DMS153 (cell line): ENCODE measurements at regions not wholly inside any gene's neighbourhood (a gene's known extent, or its start where the extent isn't known, plus 50 kb on each side); places are given as distances from the start of the nearest gene placed in this dataset.

Experiments used
- DNase-seq: peaks from one replicate; lab custom pipeline; 2025; lab: John Stamatoyannopoulos, UW

DNA sequence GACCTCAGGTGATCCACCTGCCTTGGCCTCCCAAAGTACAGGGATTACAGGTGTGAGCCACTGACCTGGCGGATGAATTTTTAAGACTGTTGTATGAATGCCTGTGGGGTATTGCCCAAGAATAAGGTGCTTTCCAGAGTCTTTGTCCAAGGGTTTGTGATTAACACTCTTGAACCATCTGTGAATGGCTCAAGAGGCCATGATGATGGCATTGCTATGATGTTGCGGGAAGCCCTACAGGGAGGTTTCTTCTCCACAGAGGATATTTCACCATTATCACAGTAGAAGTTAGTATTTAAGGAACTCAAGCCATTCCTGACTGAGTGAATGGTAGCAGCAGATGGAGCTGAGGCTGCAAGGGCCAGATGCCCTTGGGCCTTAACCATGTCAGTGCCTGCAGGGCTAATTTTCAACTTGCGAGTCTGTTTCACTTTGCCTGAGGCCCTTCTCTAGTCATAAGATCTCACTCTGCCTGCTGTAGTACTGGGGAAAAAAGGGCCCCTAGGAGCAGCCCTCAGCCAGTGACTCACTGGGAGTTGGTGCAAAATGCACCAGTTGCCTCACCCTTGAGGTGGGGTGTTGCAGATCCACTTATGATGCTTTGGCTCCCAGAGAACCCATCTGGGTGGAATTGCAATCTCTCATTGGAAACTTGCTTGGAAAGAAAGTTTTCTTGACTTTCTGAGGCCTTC, 108.6 kb upstream of the FLRT2 start:
- no peak for DNase-seq

DNA sequence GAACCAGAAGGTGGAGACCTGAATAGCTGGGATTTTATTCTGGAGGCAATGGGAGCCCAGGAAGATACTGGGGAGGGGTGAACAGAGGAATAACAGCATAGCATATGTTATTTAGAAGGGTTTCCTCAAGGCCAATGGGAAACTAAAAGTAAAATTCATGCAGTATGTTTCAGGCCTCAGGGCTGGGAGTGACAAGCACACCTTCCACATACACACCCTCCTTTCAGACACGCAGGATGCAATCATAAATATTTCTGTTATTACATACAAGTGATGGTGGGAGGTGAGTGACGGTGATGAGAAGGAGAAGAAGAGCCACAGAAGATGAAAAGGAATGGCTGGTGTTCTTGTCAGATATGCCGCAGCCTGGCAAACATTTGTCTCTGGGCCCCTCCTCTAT, 106.1 kb upstream of the FLRT2 start:
- DNase-seq, result no peak

DNA sequence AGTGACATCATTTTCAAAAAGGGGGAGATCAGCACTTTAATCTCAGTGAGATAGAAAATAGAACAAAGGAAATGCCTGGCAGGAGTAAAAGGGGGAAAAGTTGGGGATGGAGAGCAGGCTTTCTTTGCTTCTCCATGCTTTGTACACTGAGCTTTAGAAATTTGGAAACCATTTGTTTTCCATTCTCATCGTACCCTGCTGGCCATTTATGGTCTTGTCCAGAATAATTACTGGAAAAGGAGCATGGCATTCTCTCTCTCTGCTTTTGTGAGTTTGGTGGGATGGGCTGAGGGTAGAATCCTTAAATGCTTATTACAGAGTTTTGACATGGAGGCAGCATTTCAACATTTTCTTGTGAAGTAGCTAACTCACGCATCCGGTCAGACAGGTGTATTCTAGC, 104.4 kb upstream of the FLRT2 start:
- DNase-seq, result no peak

DNA sequence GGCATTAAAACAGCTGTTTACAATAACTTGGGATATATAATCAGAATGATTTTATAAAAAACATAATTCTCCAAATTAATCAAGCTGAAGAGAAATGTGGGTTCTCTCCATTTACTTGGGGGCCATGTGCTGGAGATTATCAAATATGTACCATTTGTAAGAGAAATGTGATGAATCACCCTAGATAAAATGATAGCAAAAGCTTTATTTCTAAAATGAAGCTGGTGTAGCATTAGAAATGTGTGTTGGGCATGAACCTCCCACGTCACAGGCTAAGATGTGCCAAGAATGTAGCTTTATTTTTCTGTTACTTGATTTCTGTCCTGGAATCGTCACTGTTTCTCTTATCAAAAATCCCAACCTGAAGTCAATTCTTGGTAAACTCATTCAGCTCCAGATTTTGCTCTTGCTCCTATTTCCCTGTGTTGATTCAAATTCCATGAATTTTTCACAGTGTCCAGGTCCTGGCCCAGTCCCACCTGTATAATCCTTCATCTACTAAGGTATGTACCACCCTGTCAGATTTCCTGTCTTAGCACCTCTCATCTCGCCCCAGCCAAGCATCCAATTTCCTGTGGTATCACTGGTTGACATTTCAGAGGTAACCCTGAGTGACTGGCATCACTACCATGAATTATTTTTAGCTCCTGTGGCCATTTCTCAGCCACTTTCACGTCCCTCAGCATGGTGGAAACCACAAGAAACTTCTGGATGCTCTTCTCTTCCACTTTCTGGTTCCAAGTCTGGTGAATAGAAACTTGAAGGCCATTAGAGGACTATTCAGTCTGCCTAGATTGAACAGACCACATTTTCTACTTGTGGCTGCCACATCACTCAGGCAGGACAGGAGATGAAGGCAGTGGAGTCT, 103.6 kb upstream of the FLRT2 start:
- DNase-seq, result no peak

DNA sequence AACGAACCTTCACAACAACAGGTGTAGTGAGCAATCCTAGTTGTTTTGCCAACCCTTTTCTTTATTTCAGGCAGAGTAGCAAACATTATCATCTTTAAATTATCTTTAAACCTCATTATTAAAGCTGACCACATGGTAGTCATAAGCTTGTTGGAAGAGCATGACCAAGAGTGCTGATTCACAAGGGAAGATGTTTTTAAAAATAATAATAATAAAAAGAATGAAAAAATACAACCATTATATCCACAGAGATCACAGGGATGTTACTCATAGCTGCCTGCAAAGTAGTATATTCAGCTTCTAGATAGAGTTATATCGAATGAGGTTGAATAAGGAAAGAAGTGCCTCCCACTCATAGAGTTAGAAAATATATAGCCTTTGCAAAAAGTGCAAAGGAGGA, 101.0 kb upstream of the FLRT2 start:
- DNase-seq, result no peak

DNA sequence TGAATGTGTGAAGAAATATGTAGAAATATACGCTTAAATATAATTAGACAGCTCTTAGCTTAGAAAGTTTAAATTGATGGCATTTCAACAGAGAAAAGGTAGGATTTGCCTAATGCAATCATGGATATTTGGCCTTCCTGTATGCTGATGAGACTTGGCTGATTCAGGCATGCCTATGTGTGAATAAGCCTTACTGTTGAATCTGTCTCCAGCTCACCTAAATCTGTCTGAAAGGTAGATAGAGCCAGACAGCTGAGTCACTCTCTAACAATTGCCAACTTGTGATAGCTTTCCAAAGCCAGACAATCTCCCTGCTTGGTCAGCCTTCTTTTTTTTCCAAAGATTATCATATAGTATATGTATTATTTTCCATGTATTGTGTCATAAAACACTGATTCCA, 92.8 kb upstream of the FLRT2 start:
- DNase-seq, result no peak

DNA sequence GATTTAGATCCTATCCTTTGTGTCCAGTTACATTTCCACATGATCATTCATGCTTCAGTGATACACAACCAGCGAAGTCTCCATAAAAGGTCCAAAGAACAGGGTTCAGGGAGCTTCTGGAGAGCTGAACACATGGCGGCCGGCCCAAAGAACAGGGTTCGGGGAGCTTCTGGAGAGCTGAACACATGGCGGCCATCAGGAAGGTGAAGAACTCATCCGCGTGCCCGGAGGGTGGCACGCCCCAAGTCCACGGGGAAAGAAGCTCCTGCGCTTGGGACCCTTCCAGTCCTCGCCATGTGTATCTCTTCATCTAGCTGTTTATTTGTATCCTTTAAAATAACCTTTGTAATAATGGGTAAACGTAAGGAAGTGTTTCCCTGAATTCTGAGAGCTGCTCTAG, 91.9 kb upstream of the FLRT2 start:
- DNase-seq, result no peak

DNA sequence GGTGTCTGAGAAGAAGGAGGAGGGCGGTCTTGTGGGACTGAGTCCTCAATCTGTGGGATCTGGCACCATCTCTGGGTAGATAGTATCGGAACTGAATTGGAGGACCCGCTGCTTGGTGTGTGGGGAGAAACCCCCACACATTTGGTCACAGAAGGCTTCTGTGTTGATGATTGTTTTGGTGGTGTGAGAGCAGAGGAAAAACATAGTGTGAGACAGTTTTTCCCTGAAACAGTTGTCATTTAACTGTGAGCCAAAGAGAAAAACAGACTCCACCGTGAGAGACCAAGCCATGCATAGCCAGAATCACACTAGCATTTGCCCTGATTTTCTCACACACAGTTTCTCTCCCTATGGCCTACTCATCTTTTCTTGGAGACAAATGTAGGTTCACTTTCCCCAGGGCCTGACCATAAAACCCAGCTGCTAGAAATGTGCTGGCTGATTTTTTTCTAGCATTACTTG, 91.4 kb upstream of the FLRT2 start:
- DNase-seq, result no peak

DNA sequence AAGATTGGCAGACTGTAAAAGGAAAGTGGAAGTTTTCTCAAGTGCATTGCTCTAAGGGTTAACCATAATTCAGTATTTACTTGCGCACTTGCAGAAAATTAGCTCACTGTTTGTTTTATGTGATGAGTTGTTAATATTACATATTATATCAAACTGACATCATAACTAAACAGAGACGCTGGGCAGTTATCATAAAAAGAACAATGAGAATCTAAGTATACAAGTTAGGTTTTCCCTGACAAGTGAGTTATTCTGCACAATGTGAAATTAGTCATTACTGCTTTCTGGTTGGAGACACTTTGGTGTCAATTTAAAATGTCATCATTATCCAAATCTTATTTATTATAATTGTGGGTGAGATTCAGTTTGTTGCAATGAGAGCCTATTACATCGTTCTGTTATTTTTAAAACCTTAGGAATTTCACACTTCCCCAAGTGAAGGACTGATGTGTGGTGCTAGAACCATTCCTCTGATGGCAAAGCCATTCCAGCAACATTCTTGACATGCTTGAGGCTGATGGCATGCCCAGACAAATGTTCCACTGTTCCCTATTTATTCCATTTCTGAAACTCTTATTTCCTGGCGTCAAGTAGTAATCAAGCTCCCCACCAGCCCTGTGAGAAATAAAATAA, 90.1 kb upstream of the FLRT2 start:
- no peak for DNase-seq

DNA sequence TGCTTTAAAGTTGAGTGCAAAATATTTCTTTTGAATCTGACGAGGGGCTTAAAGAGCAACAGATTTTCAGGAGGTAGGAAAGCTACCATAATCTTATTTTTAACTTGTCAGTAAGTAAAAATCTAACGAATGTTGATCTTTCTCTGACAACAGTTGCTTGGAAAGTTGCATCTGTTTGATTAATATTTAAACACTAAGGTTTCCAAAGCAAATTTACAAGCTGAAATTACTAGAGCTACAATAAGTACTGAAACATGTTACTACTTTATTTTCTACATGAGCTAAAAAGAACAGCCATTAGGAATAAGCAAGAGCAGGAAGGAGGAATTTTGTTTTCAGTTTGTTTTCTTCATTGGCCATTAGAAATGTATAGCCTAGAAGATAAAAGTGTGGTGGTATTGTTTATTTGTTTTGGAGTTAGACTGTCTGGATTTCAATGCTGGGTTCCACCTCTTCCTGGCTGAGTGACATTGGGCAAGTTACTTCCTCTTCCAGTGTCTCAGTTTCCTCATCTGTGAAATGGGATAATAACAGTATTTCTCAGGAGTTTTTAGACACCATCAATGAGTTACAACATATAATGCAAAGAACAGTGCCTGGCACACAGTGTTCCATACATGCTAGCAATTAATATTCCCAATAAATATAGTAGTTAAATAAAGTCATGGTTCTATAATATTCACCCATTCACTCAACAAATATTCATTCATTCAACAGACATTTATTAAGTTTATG, 87.9 kb upstream of the FLRT2 start:
- DNase-seq, result no peak

DNA sequence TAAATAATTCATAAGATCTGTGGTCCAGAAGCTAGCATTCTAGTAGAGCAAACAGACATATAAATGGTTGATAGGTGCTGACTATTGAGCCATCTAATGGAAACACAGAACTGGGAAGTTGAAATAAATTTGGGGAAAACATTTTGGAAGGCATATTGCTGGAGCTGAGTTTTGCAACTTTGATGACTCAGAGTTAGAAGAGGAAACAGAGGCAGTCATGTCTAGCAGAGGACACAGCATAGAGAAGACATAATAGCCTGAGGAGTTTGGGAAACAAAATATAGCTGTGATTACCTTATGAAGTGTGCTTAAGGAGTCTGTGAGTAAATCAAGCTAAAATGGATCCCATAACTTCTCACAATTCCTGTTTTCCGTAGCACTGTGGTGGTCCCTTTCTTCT, 86.9 kb upstream of the FLRT2 start:
- no peak for DNase-seq

DNA sequence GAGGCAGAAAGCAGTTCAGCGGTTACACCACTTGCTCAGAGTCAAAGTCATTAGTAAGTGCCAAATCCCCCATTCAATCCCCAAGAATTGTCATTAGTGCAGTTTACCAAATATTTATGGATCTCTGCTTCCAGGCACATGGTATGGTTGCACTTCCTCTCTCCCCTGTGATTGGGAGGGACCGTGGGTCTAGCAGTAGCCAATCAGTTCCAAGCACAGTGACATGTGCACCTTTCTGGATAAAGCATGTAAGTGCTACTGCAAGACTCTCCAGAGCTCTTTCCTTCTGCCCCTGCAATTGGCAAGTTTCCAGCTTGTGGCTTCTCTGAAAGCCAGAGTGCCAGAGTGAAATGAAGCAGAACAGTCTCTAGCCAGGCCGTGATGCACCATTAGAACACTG, 85.3 kb upstream of the FLRT2 start:
- peak; percentile 44 for DNase-seq

DNA sequence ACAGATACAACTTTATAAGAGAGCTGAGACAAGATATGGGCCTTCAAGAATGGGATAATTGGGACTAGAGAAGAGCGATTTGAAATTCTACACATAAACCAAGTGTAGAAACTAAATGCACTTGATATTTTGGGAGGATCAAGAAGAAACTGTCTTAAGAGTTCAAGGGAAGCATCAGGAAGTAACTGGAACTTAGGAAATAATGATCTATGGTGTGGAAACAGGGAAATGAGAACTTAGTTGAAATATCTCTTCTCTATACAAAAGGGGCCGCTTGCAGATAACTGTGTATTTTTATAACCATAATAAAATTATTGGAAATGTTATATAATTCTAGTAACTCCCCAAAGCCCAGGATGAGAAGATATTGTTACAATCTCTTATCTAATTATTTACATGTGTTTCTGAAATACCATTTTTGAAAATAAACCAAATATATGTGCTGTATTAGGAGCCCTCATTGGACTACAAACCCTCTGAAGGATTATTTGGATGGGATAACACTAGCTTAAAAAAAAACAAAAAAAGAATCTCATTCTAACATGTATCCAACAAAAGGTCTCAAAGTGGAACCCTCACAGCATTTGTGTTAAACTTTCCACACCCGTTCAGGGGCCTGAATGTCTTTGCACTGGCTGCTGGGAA, 84.7 kb upstream of the FLRT2 start:
- DNase-seq, result no peak

DNA sequence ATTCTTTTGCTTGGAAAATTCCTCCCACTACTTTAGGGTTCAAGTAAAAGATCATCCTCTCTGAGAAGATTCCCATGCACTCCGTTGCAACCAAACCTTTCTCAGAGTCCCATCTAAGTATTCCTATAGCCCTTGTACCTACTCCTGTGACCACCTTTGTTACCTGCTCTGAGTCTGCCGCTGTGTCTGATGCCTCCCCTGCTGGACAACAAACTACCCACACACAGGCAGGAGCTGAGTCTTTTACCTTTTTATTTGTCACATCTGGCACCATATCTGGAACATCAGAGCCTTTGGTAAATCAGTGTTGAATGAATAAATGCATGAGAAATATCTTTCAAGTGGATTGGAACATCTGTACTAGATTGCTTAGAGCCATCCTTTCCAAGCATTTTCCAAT, 82.1 kb upstream of the FLRT2 start:
- DNase-seq, result no peak

DNA sequence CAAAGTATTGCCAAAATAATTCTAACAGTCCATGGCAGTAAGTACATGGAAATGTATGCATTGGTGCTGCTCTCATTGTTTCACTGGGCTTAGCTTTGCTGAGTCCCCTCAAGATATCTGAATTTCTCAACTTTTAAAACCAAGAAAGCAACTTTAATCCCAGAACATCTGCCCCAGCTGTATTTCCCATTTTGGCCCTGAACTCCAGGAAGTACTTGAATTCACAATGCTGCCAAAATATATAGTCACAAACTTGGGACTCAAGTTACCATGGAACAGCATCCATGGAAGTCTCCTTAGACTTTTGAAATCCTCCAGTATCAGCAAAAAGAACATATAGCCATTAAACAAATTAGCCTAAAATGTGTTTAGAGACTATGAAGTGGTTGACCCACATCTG, 78.5 kb upstream of the FLRT2 start:
- no peak for DNase-seq

DNA sequence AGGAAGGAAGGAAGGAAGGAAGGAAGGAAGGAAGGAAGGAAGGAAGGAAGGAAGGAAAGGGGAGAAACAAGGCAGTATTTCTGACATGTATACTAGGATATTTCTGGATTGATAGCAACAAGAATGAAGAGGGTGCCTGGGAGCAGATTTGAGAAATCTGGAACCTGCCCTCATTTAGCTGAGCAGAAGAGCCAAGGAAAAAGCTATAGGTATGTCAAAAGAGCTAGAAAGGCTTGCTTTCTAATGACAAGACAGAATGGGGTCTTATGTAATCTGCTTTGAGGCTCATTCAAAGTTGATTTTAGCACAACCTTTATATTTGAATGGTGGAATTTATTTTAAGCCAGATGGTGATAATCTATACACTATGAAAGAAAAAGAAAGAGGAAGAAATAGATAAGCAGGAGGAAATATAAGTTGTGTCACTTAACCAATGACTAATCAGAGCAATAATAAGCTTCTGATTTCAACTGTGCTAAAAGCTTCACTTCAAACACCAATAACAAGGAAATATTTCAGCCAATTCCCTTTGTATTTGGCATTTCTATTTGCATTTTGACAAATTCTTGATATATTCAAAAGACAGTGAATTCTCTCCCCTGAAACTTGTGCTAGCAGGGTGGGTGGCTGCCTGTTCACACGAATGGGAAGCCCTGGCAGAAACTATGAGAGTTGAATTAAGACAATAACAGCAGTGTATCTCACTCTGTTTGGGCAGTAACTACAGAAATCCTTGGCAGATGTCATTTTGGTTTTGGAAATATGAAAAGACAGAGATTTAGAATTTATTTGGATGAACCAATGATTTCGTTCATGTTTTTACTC, 76.3 kb upstream of the FLRT2 start:
- DNase-seq, result no peak

DNA sequence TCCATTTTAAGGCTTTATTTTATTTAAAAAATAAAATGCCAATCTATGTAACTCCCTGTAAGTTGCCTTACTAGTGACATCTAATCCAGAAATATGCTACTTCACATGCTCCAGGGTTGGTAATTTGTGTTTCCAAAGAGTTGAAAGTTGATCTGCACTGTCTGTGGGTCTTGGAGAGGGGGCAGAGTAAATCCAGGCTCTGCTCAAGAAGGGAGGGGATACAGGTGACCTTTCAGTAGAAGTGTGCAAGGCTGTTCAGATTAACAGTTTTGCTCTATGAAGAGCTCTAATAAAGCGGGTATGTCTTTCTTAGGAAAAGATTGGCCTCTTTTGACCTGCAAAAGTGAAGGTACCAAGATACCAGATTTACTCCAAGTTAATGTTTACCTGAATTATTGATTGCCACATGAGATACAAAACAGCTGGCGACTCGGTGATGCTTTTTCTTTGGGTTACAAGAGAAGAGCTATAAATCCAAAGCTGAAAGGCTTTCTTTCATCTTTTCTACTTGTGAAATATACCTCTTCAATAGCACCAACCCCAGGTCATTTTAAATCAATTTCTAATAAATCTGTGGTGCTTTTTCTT, 75.6 kb upstream of the FLRT2 start:
- no peak for DNase-seq

DNA sequence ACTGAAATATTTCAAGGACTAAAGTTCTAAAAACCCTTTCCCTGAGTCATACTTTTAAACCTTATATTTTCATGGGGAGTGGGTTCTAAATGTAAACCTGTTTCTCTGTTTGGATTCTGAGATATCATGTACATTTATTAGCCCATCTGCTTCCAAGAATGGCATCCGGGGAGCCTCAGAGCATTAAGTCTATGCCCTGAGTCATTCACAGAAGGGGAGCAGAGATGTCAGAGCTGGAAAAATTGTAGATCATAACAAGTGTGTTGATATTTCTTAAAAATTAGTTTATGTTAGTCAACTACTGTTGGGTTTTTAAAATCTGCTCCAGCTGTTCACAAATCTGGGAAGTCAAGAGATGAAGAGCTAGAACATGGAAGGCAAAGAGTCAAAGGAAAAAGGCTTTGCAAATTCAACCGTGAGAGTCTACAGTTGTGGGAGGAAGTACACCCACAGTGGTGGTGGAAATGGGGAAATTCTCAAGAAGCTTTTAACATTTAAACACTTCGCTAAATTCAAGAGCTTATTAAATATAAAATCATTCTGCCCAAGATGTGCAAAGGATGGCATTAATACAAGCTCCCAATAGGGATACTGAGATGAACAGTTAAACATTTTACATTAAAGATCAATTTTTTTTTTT, 70.5 kb upstream of the FLRT2 start:
- no peak for DNase-seq

DNA sequence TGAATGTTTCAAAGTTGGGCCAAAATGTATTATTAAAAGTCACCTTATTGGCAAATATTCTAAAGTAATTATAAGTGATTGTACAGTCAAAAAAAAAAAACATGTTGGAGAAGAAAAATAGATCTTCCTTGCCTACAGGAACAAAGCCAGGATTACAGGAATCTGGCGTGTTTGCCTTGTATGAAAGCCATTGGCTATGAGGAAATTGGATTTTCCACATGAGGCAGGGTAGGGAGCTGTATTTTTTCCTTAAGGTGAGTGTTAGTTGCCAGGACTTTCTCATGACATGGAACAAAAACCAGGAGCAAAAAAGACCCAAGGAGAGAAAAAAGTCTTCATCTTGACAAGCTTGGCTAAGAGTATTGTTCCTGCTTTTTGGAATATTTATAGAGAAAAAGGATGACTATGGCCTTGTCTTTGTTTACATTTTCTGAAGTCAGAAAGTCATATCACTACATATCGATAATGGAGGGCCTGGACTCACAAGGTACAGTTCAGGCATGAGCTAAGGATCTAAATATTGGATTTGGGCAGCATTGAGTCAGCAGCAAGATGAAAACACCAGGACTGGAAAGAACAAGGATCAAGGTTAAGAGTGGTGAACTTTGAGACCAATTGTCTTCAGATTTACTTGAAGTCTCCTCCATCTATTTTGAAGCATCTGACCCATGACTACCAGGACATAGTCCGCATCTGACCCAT, 68.4 kb upstream of the FLRT2 start:
- DNase-seq, result no peak
